ENCODE measurements at regions not wholly inside any gene's neighbourhood (a gene's known extent, or its start where the extent isn't known, plus 50 kb on each side); places are given as distances from the start of the nearest gene placed in this dataset.

DNA sequence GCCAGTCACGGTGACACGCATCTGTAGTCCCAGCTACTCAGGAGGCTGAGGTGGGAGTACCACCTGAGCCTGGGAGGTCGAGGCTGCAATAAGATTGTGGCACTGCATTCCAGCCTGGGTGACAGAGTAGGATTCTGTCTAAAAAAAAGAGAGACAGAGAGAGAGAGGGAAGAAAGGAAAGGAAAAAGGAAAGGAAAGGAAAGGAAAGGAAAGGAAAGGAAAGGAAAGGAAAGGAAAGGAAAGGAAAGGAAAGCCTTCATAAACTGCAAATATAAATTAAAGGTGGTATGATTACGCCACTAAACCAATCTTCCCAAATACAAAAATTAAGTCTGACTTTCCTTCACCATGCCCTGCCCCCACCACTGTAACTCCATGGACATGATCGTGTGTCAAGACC is 259.3 kb upstream of the GATB start:
- Histone ChIP-seq H3K36me3 (ENCODE audit: low read depth) (no peaks in the 10 kb centered on the region), H3K27me3 (ENCODE audit: insufficient read depth, poor library complexity, severe bottlenecking) (no peaks in the 10 kb centered on the region), H3K27ac (ENCODE audit: poor library complexity, severe bottlenecking) (no peak overlapping the region), H3K9me3 (ENCODE audit: severe bottlenecking) (no peaks in the 10 kb centered on the region), H3K4me1 (ENCODE audit: insufficient read depth, poor library complexity, severe bottlenecking) (no peaks in the 10 kb centered on the region), H3K4me3 (ENCODE audit: severe bottlenecking) (no peak overlapping the region)
- ATAC-seq (ENCODE audit: low read depth) = no peak
- TF ChIP-seq, protein P1, sequence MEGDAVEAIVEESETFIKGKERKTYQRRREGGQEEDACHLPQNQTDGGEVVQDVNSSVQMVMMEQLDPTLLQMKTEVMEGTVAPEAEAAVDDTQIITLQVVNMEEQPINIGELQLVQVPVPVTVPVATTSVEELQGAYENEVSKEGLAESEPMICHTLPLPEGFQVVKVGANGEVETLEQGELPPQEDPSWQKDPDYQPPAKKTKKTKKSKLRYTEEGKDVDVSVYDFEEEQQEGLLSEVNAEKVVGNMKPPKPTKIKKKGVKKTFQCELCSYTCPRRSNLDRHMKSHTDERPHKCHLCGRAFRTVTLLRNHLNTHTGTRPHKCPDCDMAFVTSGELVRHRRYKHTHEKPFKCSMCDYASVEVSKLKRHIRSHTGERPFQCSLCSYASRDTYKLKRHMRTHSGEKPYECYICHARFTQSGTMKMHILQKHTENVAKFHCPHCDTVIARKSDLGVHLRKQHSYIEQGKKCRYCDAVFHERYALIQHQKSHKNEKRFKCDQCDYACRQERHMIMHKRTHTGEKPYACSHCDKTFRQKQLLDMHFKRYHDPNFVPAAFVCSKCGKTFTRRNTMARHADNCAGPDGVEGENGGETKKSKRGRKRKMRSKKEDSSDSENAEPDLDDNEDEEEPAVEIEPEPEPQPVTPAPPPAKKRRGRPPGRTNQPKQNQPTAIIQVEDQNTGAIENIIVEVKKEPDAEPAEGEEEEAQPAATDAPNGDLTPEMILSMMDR (IDR thresholded peaks at IDR 0.05; ENCODE audit: poor library complexity, severe bottlenecking) = no peak
- no peak for DNase-seq (ENCODE audit: low spot score)

DNA sequence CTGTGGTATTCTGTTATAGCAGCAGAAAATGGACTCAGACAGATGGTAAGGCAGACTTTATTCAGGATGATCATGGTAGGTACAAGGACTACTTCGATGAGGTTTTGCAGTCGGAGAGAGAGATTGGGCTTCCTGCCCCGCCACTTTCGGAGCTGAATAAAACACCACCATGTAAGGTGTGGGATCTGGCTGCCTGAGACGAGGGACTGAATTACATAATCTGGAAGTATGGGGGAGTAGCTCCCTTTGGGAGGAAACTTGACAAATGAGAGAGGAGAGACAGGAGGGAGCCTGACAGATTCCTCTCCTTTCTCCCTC is 255.5 kb upstream of the GATB start:
- no peaks in the 10 kb centered on the region for H3K27me3 ChIP-seq (ENCODE audit: insufficient read depth, poor library complexity, severe bottlenecking)
- H3K9me3 ChIP-seq (ENCODE audit: severe bottlenecking) = no peaks in the 10 kb centered on the region
- H3K27ac ChIP-seq (ENCODE audit: poor library complexity, severe bottlenecking) = no peak overlapping the region
- TF ChIP-seq, protein P1 (IDR thresholded peaks at IDR 0.05; ENCODE audit: poor library complexity, severe bottlenecking) = no peak
- no peak for ATAC-seq (ENCODE audit: low read depth)
- DNase-seq (ENCODE audit: low spot score) = no peak
- H3K4me3 ChIP-seq (ENCODE audit: severe bottlenecking) = no peak overlapping the region
- H3K4me1 ChIP-seq (ENCODE audit: insufficient read depth, poor library complexity, severe bottlenecking) = no peaks in the 10 kb centered on the region
- H3K36me3 ChIP-seq (ENCODE audit: low read depth) = no peaks in the 10 kb centered on the region

DNA sequence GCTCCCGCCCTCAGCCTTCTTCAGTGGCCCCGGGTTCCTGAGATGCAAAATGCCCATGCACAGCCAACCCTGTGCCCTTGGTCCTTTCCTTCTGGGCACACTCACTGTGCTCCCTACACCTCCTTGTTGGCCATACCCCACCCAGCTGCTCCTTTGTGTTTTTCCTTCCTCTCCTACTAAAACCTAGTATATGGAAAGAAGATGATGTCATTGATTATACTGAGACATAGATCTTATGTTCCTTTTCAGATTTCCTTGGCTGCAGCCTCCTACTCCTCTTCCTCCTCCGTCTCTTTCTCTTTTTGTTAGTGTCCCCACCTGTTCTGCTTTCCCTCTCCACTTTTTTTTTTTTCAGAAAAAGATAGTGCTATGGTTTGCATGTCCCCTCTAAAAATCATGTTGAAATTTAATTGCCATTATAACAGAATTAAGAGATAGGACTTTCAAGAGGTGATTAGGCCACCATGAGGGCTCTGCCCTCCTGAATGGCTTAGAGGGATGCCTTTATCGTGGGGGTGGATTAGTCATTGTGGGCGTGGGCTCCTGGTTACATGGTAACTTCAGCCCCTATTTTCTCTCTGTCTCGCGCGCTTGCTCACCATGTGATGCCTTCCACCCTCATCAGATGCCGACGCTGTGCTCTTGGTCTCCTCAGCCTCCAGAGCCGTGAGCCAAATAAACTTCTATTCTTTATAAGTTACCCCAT is 254.9 kb upstream of the GATB start:
- no peaks in the 10 kb centered on the region for H3K9me3 ChIP-seq (ENCODE audit: severe bottlenecking)

DNA sequence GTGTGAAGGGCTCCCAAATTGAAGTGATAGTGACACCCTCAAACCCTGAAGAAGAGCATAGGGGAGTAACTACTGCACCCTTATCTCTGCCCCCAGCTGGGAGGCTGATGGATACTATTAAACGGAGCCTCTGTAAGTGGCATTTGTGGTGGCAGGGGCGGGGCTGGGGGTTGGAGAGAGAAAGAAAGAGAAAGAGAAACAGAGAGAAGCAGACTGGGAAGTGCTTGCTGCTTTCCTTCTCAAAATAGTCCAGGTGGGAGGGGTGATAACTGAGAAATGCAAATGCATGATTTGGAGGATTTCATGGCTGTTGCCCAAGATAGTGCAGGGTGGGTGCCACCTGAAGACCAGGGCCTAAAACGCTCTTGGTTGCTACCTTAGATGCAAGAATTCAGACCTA is 253.5 kb upstream of the GATB start:
- Histone ChIP-seq H3K4me1 (ENCODE audit: insufficient read depth, poor library complexity, severe bottlenecking) (no peaks in the 10 kb centered on the region), H3K27me3 (ENCODE audit: insufficient read depth, poor library complexity, severe bottlenecking) (no peaks in the 10 kb centered on the region), H3K9me3 (ENCODE audit: severe bottlenecking) (no peaks in the 10 kb centered on the region), H3K4me3 (ENCODE audit: severe bottlenecking) (no peak overlapping the region), H3K27ac (ENCODE audit: poor library complexity, severe bottlenecking) (no peak overlapping the region), H3K36me3 (ENCODE audit: low read depth) (no peaks in the 10 kb centered on the region)
- TF ChIP-seq, protein P1 (IDR thresholded peaks at IDR 0.05; ENCODE audit: poor library complexity, severe bottlenecking) = no peak
- no peak for DNase-seq (ENCODE audit: low spot score)
- no peak for ATAC-seq (ENCODE audit: low read depth)

More for the DNA sequence above, 254.9 kb upstream of the GATB start:
- TF ChIP-seq, protein P1 (IDR thresholded peaks at IDR 0.05; ENCODE audit: poor library complexity, severe bottlenecking) = no peak
- Histone ChIP-seq H3K36me3 (ENCODE audit: low read depth) (no peaks in the 10 kb centered on the region), H3K4me3 (ENCODE audit: severe bottlenecking) (no peak overlapping the region), H3K27ac (ENCODE audit: poor library complexity, severe bottlenecking) (no peak overlapping the region), H3K27me3 (ENCODE audit: insufficient read depth, poor library complexity, severe bottlenecking) (no peaks in the 10 kb centered on the region), H3K4me1 (ENCODE audit: insufficient read depth, poor library complexity, severe bottlenecking) (no peaks in the 10 kb centered on the region)
- DNase-seq (ENCODE audit: low spot score) = no peak
- ATAC-seq (ENCODE audit: low read depth) = no peak

DNA sequence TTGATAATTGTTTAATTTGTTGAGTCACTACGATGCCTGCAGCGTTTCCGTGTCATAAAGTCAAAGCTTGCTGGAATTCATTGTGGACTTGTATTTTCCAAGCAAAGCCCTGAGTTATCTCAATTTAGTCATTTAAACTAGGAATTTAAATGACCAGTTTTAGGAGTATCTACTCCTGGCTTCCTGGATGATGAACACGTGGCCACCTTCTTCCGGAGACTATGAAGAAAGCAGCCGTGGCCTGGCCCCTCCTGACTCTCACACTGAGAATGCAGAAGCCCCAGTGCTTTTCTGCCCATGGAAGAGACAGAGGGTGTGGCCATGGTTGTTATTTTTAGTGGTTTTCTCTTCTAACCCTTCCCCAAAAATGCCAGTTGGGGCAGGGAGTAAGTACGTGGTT is 250.7 kb upstream of the GATB start:
- Histone ChIP-seq H3K4me1 (ENCODE audit: insufficient read depth, poor library complexity, severe bottlenecking) (no peaks in the 10 kb centered on the region), H3K27me3 (ENCODE audit: insufficient read depth, poor library complexity, severe bottlenecking) (no peaks in the 10 kb centered on the region), H3K27ac (ENCODE audit: poor library complexity, severe bottlenecking) (no peak overlapping the region), H3K4me3 (ENCODE audit: severe bottlenecking) (no peak overlapping the region), H3K36me3 (ENCODE audit: low read depth) (no peaks in the 10 kb centered on the region), H3K9me3 (ENCODE audit: severe bottlenecking) (no peaks in the 10 kb centered on the region)
- TF ChIP-seq, protein P1 (IDR thresholded peaks at IDR 0.05; ENCODE audit: poor library complexity, severe bottlenecking) = no peak
- ATAC-seq (ENCODE audit: low read depth) (no peak), DNase-seq (ENCODE audit: low spot score) (no peak)
